K562 (cell line): ENCODE measurements at regions not wholly inside any gene's neighbourhood (a gene's known extent, or its start where the extent isn't known, plus 50 kb on each side); places are given as distances from the start of the nearest gene placed in this dataset.

Source experiments
- BRD4 ChIP-seq: fragments of 200-600 bp; sonication (generic); IDR thresholded peaks from 2 replicates; pipeline ENCODE4 v1.6.1; 2017; ENCODE audit warnings: inconsistent platforms
- CBFA2T3 ChIP-seq: fragments of 450-650 bp; IDR thresholded peaks from 2 replicates; pipeline ENCODE4 v1.6.1; 2017
- CHD7 ChIP-seq: fragments of 200-600 bp; sonication (generic); IDR thresholded peaks from one replicate; pipeline ENCODE4 v1.6.1; 2012; ENCODE audit warnings: mild to moderate bottlenecking, low read depth, low read length, inconsistent platforms
- DPF2 ChIP-seq: fragments of 450-650 bp; IDR thresholded peaks from 2 replicates; pipeline ENCODE4 v1.6.1; 2016
- FUS ChIP-seq: fragments of 200-400 bp; formaldehyde crosslinking; optimal IDR thresholded peaks from 2 replicates; pipeline ENCODE3; 2017; ENCODE audit warnings: low read depth, low read length
- HNRNPLL ChIP-seq: fragments of 200-400 bp; formaldehyde crosslinking; IDR thresholded peaks from 2 replicates; pipeline ENCODE4 v1.6.1; 2017; ENCODE audit warnings: low read length, low read depth, mild to moderate bottlenecking; ENCODE audit not compliant: poor library complexity, severe bottlenecking
- MYC ChIP-seq, 2 experiments: fragments of 250-450 bp in 1 of 2; sonication (Bioruptor Pico) in 1 of 2; IDR thresholded peaks; 2 replicates each; pipeline versions ENCODE4 v1.5.1 to v1.6.1; 2012 to 2021; ENCODE audit warnings: low read depth in 2 of 2, borderline replicate concordance in 1 of 2, improper control_type of control experiment in 1 of 2, low read length in 1 of 2, mild to moderate bottlenecking in 1 of 2, moderate library complexity in 1 of 2
- ZFX ChIP-seq: sonication (generic); formaldehyde crosslinking; IDR thresholded peaks from 2 replicates; pipeline ENCODE4 v1.8.0; 2022; ENCODE audit warnings: mild to moderate bottlenecking, missing genetic modification reagents, moderate library complexity
- TF ChIP-seq, protein P1 (sequence below): fragments of 250-450 bp; sonication (Bioruptor Pico); IDR thresholded peaks from 2 replicates; pipeline ENCODE4 v1.5.1; 2021; ENCODE audit warnings: mild to moderate bottlenecking
- TF ChIP-seq, protein P2 (sequence below): IDR thresholded peaks from 2 replicates; pipeline ENCODE4 v1.6.1; 2014; ENCODE audit warnings: antibody characterized with exemption

DNA sequence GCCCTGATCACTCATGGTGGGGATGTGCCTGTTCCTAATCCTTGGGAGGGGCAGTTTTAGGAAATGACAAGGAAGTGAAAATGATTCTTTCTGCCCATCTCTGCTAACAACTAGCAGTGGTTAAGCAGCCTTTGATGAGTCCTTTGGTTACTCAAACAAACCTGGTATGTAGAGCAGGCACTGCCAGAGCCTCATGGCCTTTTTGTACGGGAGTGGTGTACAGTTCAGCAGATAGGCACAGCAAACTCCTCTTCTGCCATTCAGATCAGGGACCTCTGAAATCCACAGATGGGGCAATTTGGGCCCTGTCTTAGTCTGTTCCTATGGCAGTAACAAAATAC is 66.2 kb downstream of the FZD4 start (continued):
- TF ChIP-seq, protein P1, sequence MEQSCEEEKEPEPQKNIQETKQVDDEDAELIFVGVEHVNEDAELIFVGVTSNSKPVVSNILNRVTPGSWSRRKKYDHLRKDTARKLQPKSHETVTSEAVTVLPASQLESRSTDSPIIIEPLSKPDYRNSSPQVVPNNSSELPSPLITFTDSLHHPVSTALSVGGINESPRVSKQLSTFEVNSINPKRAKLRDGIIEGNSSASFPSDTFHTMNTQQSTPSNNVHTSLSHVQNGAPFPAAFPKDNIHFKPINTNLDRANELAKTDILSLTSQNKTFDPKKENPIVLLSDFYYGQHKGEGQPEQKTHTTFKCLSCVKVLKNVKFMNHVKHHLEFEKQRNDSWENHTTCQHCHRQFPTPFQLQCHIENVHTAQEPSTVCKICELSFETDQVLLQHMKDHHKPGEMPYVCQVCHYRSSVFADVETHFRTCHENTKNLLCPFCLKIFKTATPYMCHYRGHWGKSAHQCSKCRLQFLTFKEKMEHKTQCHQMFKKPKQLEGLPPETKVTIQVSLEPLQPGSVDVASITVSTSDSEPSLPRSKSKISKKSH (CRISPR knock-in tag) = no peak
- TF ChIP-seq CHD7 (no peak), CBFA2T3 (no peak), HNRNPLL (no peak), ZFX (CRISPR knock-in tag) (no peak), DPF2 (no peak), FUS (no peak), MYC (IDR thresholded peaks at IDR 0.05; ENCODE audit: low read depth, low read length) (no peak), MYC (CRISPR knock-in tag; IDR thresholded peaks at IDR 0.05; ENCODE audit: borderline replicate concordance, low read depth) (no peak), BRD4 (no peak)
- TF ChIP-seq, protein P2, sequence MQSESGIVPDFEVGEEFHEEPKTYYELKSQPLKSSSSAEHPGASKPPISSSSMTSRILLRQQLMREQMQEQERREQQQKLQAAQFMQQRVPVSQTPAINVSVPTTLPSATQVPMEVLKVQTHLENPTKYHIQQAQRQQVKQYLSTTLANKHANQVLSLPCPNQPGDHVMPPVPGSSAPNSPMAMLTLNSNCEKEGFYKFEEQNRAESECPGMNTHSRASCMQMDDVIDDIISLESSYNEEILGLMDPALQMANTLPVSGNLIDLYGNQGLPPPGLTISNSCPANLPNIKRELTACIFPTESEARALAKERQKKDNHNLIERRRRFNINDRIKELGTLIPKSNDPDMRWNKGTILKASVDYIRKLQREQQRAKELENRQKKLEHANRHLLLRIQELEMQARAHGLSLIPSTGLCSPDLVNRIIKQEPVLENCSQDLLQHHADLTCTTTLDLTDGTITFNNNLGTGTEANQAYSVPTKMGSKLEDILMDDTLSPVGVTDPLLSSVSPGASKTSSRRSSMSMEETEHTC = no peak
